Right kidney (tissue), 1 donor: ENCODE measurements at regions not wholly inside any gene's neighbourhood (a gene's known extent, or its start where the extent isn't known, plus 50 kb on each side); places are given as distances from the start of the nearest gene placed in this dataset.

Experiments
- DNase-seq: peaks from one replicate; pipeline ENCODE4 v3.0.0-alpha.2; 2016

DNA sequence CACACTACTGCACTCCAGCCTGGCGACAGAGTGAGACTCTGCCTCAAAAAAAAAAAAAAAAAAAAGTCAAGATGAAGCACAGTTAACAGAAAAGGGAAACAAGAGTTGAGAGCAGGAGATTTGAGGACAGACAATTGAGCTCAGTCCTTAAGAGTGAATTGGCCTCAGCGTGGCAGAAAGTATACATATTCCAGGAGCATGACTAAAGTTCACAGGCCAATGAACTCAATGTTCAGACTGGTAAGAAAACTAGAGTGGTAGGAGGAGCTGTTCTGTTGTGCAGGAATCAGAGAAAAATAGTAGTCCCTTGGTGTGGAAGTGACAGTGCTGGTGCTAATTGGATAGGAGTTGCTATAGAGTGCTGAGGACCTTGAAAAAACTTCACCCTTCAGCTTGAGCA is 60.0 kb downstream of the NRN1 start:
- DNase-seq: no peak

GRCh38 chr6:5946181-5946580 is 60.5 kb downstream of the NRN1 start:
- DNase-seq: no peak

DNA sequence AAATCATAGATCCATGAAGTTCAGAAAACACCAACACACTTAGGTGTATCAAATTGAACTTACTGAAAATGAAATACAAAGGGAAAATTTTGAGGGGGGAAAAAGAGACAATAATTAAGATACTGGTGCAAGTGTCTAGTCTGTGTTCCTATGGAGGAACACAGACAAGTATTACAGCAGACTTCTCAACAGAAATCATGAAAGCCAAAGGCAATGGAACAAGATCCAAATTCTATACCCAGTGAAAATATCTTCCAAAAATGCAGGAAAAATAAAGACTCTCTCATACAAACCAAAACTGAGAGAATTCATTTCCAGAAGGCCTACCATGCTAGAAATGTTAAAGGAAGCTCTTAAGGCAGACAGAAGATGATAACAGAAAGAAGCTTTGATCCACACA is 63.1 kb downstream of the NRN1 start:
- no peak for DNase-seq

GRCh38 chr6:5942591-5942990 is 64.1 kb downstream of the NRN1 start:
- DNase-seq: no peak

- no peak for DNase-seq
Measured at GRCh38 chr6:5941188-5941587, 65.5 kb downstream of the NRN1 start.

DNA sequence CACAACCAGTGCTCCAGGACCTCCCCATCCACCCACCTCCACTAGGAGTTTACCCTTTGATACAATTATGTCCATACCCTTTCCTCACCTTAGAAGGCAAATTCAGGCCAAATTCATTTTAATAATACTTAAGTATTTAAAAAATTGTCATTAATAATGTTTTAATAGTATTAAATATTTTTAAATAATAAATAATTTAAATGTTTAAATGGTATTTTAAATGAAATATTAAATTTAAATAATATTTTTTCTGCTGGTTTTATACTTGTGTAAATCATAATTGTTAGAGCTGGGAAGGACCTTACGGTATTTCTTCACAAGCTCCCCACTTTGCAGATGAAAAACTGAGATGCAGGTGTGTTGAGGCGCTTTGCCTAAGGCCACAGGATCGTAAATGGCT is 67.8 kb downstream of the NRN1 start:
- DNase-seq: no peak

DNA sequence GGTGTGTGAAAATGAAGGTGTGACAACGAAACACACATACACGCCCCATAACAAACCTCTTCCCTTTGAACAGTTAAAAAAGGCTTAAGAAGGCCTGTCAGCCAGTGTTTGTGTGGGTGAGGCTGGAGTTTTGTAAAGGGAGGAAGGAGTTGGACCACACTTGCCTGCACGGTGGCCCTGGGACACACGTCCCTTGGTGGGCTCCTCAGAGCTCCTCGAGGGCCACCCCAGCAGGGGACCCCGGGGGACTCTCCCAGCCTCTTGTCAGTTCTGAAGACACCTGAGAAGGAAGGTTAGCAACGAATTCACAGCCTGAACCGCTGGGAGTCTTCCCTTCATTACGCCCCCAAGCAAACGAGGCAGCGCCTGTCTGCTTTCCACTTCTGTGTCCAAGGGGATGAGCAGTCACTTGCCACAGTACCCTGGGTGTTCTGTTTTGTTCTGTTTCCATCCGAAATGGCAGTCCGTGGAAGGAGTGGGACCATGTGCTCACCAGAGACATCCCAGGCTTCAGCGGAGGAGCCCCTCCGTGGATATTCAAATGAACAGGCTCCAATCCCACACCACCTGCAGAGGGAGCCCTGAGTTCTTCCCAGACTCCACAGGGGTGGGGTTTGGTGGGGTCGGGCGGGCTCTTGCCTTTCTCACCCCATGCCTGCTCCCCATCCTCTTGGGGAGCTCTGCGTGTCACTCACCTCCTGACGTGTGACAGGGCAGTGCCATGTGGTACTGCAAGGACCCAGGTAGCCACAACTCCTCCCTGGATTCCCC is 68.6 kb downstream of the NRN1 start:
- DNase-seq: no peak

GRCh38 chr6:5937169-5937909 is 69.4 kb downstream of the NRN1 start:
- DNase-seq: no peak

DNA sequence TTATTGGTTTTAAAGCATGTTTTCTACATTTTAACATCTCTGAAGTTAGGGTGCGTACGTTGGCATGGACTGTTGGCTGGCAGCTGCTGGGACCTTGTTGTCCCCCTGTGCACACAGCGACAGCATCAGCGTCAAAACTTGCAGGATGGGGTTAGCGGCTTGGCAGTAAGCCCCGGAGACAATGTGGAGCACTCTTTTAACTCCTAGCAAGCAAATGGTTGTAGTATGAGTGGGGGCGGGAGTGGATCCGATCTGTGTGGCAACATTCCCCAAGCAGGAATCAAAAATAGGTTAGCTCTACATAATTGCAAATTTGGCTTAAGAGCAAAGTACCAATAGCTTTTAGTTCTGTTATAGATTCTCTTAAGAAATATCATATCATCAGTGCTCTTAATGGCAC is 70.1 kb downstream of the NRN1 start:
- no peak for DNase-seq

- no peak for DNase-seq
Measured at GRCh38 chr6:5936140-5936539, 70.6 kb downstream of the NRN1 start.

DNA sequence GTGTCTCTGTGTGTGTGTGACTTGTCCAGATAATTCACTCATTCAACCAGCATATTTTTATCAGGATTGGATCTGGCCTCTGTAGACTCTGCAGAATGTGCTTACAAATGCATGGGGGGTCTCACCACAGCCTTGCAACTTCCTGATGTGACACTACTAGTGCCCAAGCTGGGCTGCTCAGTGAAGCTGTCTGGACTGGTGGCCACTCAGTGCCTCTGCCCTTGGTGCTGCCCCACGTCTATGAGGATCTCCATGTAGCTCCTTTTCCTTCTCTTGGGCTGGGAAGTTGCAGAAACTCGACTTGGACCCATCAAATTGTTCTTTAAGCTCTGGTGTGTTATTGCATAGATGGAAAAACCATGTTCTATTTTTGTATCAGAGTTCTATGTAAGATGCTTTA is 75.8 kb downstream of the NRN1 start:
- no peak for DNase-seq

- no peak for DNase-seq
Measured at GRCh38 chr6:5930143-5930770, 76.5 kb downstream of the NRN1 start.

DNA sequence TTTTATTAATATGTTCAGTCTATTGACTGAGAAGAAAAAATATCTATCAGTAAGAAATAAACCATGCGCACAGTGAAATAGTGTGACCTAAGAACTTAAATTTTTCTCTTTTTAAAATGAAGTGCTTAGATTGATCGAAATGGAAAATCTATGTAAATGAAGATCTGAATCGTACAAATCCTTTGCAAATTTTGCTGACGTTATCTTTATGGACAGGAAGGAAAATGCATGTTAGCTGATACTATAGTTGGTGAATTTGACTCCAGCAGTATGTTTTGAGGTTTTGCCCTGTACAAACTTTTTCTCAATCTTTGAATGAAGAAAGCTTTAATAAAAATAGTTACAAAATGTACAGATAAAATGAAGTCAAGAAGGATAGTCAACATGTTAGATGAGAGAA is 82.9 kb downstream of the NRN1 start:
- DNase-seq: no peak

- no peak for DNase-seq
Measured at GRCh38 chr6:5922230-5922629, 84.5 kb downstream of the NRN1 start.

- no peak for DNase-seq
Measured at GRCh38 chr6:5909721-5910120, 97.0 kb downstream of the NRN1 start.

DNA sequence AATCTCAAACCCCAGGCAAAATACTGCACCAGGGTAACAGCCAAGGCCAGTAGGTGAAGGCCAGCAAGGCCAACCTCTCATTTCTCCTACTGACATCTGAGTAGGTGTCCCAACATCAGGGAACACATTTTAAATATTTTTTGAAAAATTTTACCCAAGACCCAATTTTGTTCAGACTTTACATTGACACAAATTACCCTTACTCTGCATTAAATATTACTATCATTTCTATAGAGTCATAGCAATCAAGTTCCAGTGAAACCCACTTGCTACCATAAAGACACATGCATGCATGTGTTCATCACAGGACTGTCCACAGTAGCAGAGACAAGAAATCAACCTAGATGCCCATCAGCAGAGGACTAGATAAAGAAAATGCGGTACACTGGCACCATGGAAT is 99.9 kb downstream of the NRN1 start:
- DNase-seq: no peak

- DNase-seq: no peak
Measured at GRCh38 chr6:5906340-5906670, 100.4 kb downstream of the NRN1 start.

DNA sequence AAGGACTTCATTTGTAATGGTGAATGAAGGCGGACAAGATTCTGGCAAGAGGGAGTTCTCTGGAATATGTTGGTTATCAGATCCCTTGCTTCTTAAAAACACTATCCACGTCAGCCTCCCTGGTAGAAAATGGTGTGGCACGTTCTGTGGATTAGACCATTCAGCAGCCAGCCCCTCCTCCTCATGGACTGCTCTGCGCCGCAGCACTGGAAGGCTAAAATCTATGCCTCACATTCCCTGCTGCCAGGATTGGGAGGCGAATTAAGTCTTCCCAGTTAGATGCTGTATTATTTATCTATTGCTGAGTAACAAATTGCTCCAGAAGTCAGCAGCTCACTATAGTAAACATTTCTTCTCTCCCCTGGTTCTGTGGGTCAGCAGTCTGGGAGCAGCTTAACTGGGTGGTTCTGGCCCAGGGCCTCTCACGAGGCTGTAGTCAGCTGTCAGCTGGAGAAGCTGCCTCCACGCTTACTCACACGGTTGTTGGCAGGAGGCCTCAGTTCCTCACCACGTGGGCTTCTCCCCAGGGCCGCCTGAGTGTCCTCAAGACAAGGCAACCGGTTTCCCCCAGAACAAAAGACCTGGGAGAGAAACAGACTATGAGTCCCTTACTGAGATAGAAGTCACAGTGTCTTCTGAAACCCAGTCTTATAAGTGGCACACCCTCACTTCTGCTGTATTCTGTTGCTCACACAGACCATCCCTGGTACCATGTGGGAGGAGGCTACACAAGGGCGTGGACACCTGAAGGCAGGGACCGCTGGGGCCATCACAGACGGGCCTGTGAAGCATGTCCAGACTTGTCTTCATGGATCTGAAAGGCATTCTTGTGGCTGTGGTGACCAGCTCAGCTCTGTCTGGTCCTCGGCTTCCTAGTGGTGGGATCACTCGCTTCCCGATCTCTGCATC is 101.0 kb downstream of the NRN1 start:
- no peak for DNase-seq

DNA sequence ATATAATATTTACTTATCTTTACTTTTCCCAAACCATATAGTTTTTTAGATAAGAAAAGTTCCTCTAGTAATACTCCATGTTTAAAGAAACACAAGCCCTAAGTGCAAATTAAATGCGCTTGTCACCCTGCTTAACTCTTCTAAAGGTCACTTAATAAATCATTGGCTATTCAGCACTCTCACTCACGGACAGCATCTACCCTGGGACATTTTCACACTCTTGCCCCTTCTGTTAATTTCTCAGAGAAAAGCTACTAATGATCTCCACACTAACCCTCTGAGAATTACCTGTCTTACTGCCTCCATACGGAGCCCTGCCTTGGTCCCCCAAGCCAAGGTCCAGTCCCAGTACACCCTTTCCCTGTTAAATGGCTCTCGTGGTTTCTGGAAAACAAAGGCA is 102.2 kb downstream of the NRN1 start:
- DNase-seq: no peak

- no peak for DNase-seq
Measured at GRCh38 chr6:5899216-5900045, 107.3 kb downstream of the NRN1 start.

DNA sequence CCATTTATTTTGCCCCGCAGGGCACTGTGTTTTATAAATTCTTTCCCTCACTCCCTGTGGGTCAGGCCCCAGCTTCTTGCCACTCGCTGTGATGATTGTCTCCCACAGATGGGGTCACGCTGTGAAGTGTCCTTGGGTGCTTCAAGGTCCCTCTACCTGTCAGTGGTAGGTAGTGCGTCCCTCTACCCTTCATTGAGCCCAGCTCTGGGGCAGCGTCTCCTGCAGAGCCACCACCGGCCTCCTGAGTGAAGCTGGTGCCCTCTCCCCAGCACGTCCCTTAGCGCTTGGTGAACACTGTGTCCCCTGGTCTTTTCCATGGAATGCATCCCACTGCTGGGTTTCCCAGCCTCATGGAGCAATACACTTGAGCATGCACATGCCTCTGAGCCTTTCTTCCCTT is 108.2 kb downstream of the NRN1 start:
- no peak for DNase-seq

DNA sequence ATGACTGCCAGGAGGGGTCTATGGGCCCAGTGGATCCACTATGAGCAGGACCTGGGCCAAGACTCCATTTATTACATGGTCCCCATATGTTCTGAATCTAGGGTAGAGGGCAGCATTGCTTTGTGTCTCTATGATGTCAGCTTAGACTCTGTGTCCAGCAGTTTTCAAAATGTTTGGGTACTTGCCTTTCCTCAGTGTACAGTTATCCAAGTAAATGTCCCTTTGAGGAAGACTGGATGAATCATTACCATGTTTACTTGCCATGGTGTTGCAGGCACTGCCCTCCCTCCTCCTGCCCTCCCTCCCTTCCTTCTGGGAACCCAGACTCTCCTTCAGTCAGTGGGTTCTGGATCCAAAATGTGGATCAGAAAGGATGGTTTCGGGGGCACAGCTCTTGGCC is 108.6 kb downstream of the NRN1 start:
- no peak for DNase-seq
